GM12878 (cell line): ENCODE measurements at regions not wholly inside any gene's neighbourhood (a gene's known extent, or its start where the extent isn't known, plus 50 kb on each side); places are given as distances from the start of the nearest gene placed in this dataset.

Experiments
- ATAC-seq: fragments of 200-7000 bp; cut with Tn5 transposase; 3 replicates; pipeline ENCODE4 v1.9.1; 2020; ENCODE audit warnings: mild to moderate bottlenecking, moderate library complexity
- BruUV-seq: library from RNA; stranded (reverse); fragments of 400-500 nt; replicated peaks from 2 replicates; lab custom pipeline; 2021; lab: Mats Ljungman, UMichigan
- CTCF ChIA-PET: fragments of 300-600 bp; sonication (Branson Sonifier 250); formaldehyde crosslinking; extraction: SDS; loops from one replicate; lab custom pipeline; 2021; ENCODE audit warnings: inconsistent platforms; lab: Yijun Ruan, JAX
- POLR2A ChIA-PET: fragments of 350-600 bp; formaldehyde crosslinking; extraction: SDS; loops from one replicate; lab custom pipeline; 2021; ENCODE audit warnings: inconsistent platforms; lab: Charles Lee
- RAD21 ChIA-PET: fragments of 300-600 bp; sonication (Branson Sonifier 250); formaldehyde crosslinking; loops from one replicate; lab custom pipeline; 2023; ENCODE audit warnings: antibody characterized with exemption; ENCODE audit not compliant: unreplicated experiment; lab: Charles Lee
- SMC1A ChIA-PET: fragments of 300-600 bp; sonication (Branson Sonifier 250); formaldehyde crosslinking; loops from one replicate; lab custom pipeline; 2023; ENCODE audit not compliant: unreplicated experiment, uncharacterized antibody; lab: Charles Lee
- DNase-seq: peaks from one replicate; pipeline ENCODE4 v3.0.0-alpha.2; 2011; ENCODE audit warnings: low read depth, low spot score
- FAIRE-seq: peaks from 3 replicates; lab custom pipeline; 2011; peaks lifted over from hg19 to GRCh38; lab: Jason Lieb, UNC
- H2AFZ ChIP-seq: 2 replicates; pipeline ENCODE4 v1.6.0; 2011; ENCODE audit warnings: low read depth, low read length, control low read depth; ENCODE audit not compliant: control insufficient read depth
- H3K27ac ChIP-seq: 2 replicates; pipeline ENCODE4 v1.5.1; 2011; ENCODE audit warnings: control low read depth; ENCODE audit not compliant: control insufficient read depth, insufficient read depth
- H3K27me3 ChIP-seq, 2 experiments: replicated peaks in 1 of 2; 2 replicates each; pipeline versions ENCODE4 v1.6.0 to v1.6.1; 2011; ENCODE audit warnings: low read length in 1 of 2; ENCODE audit not compliant: control insufficient read depth in 2 of 2, insufficient read depth in 2 of 2
- H3K36me3 ChIP-seq, 2 experiments: 2 replicates each; pipeline ENCODE4 v1.5.1; 2011; ENCODE audit warnings: low read length in 1 of 2; ENCODE audit not compliant: control insufficient read depth in 2 of 2, insufficient read depth in 2 of 2
- H3K4me1 ChIP-seq: 2 replicates; pipeline ENCODE4 v1.6.1; 2011; ENCODE audit warnings: mild to moderate bottlenecking, low read length, moderate library complexity, mixed read lengths; ENCODE audit not compliant: control insufficient read depth, insufficient read depth
- H3K4me2 ChIP-seq: 2 replicates; pipeline ENCODE4 v1.6.0; 2011; ENCODE audit warnings: control low read depth; ENCODE audit not compliant: control insufficient read depth, insufficient read depth
- H3K4me3 ChIP-seq: fragments of 200-600 bp; sonication (generic); 2 replicates; pipeline ENCODE4 v1.5.1; 2016
- H3K79me2 ChIP-seq: 2 replicates; pipeline ENCODE4 v1.6.0; 2011; ENCODE audit warnings: low read length; ENCODE audit not compliant: control insufficient read depth, insufficient read depth
- H3K9ac ChIP-seq: 2 replicates; pipeline ENCODE4 v1.8.0; 2011; ENCODE audit warnings: low read length, control low read depth, mixed read lengths; ENCODE audit not compliant: control insufficient read depth, insufficient read depth
- H3K9me3 ChIP-seq: replicated peaks from 3 replicates; pipeline ENCODE4 v1.5.1; 2011; ENCODE audit warnings: mild to moderate bottlenecking, low read length; ENCODE audit not compliant: control insufficient read depth, insufficient read depth
- H4K20me1 ChIP-seq: 2 replicates; pipeline ENCODE4 v1.6.0; 2011; ENCODE audit not compliant: control insufficient read depth, insufficient read depth
- EZH2 ChIP-seq: IDR thresholded peaks from 2 replicates; pipeline ENCODE4 v1.6.1; 2012; ENCODE audit warnings: low read depth, mild to moderate bottlenecking, control low read depth, inconsistent platforms, low read length, borderline replicate concordance; ENCODE audit not compliant: control insufficient read depth
- IKZF2 ChIP-seq, 2 experiments: fragments of 450-650 bp; IDR thresholded peaks; 2 replicates each; pipeline ENCODE4 v1.6.1; 2017; ENCODE audit warnings: mild to moderate bottlenecking in 2 of 2, moderate library complexity in 2 of 2
- MEF2B ChIP-seq: fragments of 450-650 bp; IDR thresholded peaks from 2 replicates; pipeline ENCODE4 v1.6.1; 2018; ENCODE audit warnings: mild to moderate bottlenecking, moderate library complexity; ENCODE audit not compliant: partially characterized antibody, poor library complexity, severe bottlenecking
- RBBP5 ChIP-seq: fragments of 200-600 bp; sonication (generic); conservative IDR thresholded peaks from 2 replicates; pipeline ENCODE4 v1.6.1; 2016
- RUNX3 ChIP-seq: IDR thresholded peaks from 2 replicates; pipeline ENCODE4 v1.6.1; 2012; ENCODE audit warnings: low read length, inconsistent platforms
- WGBS: methylation state at CpG from one replicate; pipeline ENCODE4 v1.1.6; 2016; ENCODE audit warnings: low lambda C conversion rate; ENCODE audit not compliant: insufficient replicate concordance, insufficient coverage; ENCODE audit errors: missing lambda C conversion rate; 5-methylcytosine and 5-hydroxymethylcytosine counted together
- in situ Hi-C: fragments of 300-500 bp; cut with MboI; formaldehyde crosslinking; loops from 9 replicates; pipeline ENCODE4 v1.14.3; 2018; ENCODE audit warnings: mixed read lengths
- intact Hi-C: fragments of 100-400 bp; cut with micrococcal nuclease; formaldehyde crosslinking; loops from one replicate; pipeline ENCODE4 v1.14.2; 2022; ENCODE audit not compliant: unreplicated experiment

GRCh38 chr22:48785792-48786678 is 1041.6 kb downstream of the BRD1 start (continued):
- TF ChIP-seq IKZF2 (IDR thresholded peaks at IDR 0.05), result no peak
- no peak for TF ChIP-seq EZH2
- TF ChIP-seq RBBP5, result no peak
- TF ChIP-seq, all 136 proteins: peak for 0

GRCh38 chr22:48784701-48785503 is 1042.8 kb downstream of the BRD1 start:
- in situ Hi-C loops (no loop called here), intact Hi-C loops (no loop called here)
- Histone ChIP-seq H4K20me1 (no peaks in the 10 kb centered on the region), H3K9ac (no peak overlapping the region), H3K36me3 (no peaks in the 10 kb centered on the region), H3K27ac (no peak overlapping the region), H3K4me3 (no peak overlapping the region), H3K9me3 (no peaks in the 10 kb centered on the region; the same call in 2 of the 3 replicates)
- no peak for ATAC-seq
- RAD21 ChIA-PET, result no interaction called here
- TF ChIP-seq MEF2B, result no peak
- no peak for TF ChIP-seq RUNX3
- TF ChIP-seq, all 136 proteins: peak for 0
- SMC1A ChIA-PET, result no interaction called here
- Histone ChIP-seq H3K4me2 (no peak overlapping the region), H2AFZ (no peak overlapping the region), H3K79me2 (no peaks in the 10 kb centered on the region), H3K27me3 (no peaks in the 10 kb centered on the region), H3K4me1 (no peaks in the 10 kb centered on the region)
- BruUV-seq, result no TSS peak
- POLR2A ChIA-PET, result no interaction called here
- FAIRE-seq, result no peak
- no peak for DNase-seq
- CTCF ChIA-PET, result no interaction called here
- WGBS, result 52% methylated on average over 21 of the region's 21 CpGs
